ENCODE measurements at regions not wholly inside any gene's neighbourhood (a gene's known extent, or its start where the extent isn't known, plus 50 kb on each side); places are given as distances from the start of the nearest gene placed in this dataset.

- TF ChIP-seq CTCF (IDR thresholded peaks at IDR 0.05) (no peak), POLR2A (IDR thresholded peaks at IDR 0.05) (no peak)
Measured at GRCh38 chr16:85998171-85998867, 99.4 kb downstream of the IRF8 start.
